ENCODE measurements at regions not wholly inside any gene's neighbourhood (a gene's known extent, or its start where the extent isn't known, plus 50 kb on each side); places are given as distances from the start of the nearest gene placed in this dataset.
"Not testable (repeated sequence)": the region's sequence is repeated elsewhere in the genome, so short reads cannot be mapped to it uniquely, and the experiment has no call there.

DNA sequence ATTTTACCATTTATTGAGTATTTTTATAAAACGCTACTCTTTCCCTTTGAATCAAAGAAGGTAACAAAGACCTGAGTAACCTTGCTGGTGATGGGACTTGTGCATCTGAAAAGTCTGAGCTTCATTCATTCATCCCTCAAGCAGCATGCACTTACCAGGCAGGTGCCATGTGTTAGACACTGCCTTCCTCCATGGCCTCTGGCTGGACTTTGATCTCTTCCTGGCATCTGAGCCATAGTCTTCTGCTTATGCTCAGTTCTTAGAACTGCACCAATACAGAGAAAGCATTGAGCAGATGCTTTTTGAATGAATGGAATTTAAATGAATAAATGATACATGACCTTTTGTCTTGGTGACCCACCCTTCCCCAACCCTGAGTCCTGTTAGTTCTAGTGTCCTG is 251.4 kb upstream of the COPS8 start:
- no peak overlapping the region for H3K27ac Mint-ChIP-seq
- H3K27me3 Mint-ChIP-seq: peaks cover 20 to 21% of the 10 kb centered on the region in 2 donors
- no peaks in the 10 kb centered on the region for H3K9me3 Mint-ChIP-seq
- H3K4me3 Mint-ChIP-seq: no peak overlapping the region
- no peak for DNase-seq (ENCODE audit: low spot score)
- ATAC-seq: no peak
- H3K4me1 Mint-ChIP-seq (ENCODE audit: low read depth in 2 of 2): no peaks in the 10 kb centered on the region
- no peaks in the 10 kb centered on the region for H3K36me3 Mint-ChIP-seq

DNA sequence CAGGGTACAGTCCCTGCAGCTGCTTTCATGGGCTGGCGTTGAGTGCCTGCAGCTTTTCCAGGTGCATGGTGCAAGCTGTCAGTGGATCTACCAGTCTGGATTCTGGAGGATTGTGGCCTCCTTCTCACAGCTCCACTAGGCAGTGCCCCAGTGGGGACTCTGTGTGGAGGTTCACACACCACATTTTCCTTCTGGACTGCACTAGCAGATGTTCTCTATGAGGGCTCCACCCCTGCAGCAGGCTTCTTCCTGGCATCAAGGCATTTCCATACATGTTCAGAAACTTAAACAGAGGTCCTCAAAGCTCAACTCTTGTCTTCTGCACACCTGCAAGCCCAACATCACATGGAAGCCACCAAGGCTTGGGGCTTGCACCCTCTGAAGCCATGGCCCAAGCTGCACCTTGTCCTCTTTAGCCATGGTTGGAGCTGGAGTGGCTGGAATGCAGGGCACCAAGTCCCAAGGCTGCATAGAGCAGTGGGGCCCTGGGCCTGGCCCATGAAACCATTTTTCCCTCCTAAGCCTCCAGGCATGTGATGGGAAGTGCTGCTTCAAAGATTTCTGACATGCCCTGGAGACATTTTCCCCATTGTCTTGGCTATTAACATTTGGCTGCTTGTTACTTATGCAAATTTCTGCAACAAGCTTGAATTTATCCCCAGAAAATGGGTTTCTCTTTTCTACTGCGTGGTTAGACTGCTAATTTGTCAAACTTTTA is 250.2 kb upstream of the COPS8 start:
- Mint-ChIP-seq H3K4me1 (ENCODE audit: low read depth in 2 of 2) (no peaks in the 10 kb centered on the region), H3K27ac (no peak overlapping the region)
- DNase-seq (ENCODE audit: low spot score): no peak

DNA sequence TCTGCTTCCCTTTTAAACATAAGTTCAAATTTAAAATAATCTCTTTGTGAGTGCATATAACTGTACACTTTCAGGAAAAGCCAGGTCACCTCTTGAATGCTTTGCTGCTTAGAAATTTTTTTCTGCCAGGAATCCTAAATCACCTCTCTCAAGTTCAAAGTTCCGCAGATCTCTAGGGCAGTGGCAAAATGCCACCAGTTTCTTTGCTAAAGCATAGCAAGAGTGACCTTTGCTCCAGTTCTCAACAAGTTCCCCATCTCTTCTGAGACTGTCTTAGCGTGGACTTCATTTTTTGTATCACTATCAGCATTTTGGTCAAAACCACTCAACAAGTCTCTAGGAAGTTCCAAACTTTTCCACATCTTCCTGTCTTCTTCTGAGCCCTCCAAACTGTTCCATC is 249.7 kb upstream of the COPS8 start:
- H3K27me3 Mint-ChIP-seq: peaks cover 23 to 27% of the 10 kb centered on the region in 2 donors
- not testable (repeated sequence) for H3K4me1 Mint-ChIP-seq (ENCODE audit: low read depth in 2 of 2); H3K36me3 Mint-ChIP-seq; H3K4me3 Mint-ChIP-seq; H3K27ac Mint-ChIP-seq; DNase-seq (ENCODE audit: low spot score); H3K9me3 Mint-ChIP-seq; ATAC-seq

More for the DNA sequence above, 250.2 kb upstream of the COPS8 start:
- ATAC-seq: no peak
- Mint-ChIP-seq H3K4me3 (no peak overlapping the region), H3K9me3 (no peaks in the 10 kb centered on the region), H3K27me3 (peaks cover 20 to 22% of the 10 kb centered on the region in 2 donors), H3K36me3 (no peaks in the 10 kb centered on the region)

DNA sequence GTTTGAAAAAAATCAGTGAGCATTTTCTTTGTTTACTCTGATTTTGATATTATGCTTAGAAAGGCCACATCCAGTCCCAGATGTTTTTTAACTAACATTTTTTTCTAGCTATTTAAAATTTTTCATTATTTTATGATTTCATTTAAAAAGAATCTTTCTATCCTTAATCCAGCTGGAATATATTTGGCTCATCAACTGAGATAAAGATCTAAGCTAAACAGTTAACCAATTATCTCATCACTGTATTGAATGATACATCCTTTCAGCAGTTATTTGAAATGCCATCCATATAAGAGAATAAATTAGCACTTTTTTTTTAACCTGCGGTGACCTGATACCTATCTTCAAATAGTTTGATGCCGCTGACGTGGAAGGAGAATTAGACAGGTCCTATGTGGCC is 245.5 kb upstream of the COPS8 start:
- H3K27me3 Mint-ChIP-seq: peaks cover 12 to 26% of the 10 kb centered on the region in 2 donors
- no peak overlapping the region for H3K4me3 Mint-ChIP-seq
- no peaks in the 10 kb centered on the region for H3K4me1 Mint-ChIP-seq (ENCODE audit: low read depth in 2 of 2)
- H3K36me3 Mint-ChIP-seq: no peaks in the 10 kb centered on the region
- H3K9me3 Mint-ChIP-seq: no peaks in the 10 kb centered on the region
- DNase-seq (ENCODE audit: low spot score) (no peak), ATAC-seq (no peak)
- H3K27ac Mint-ChIP-seq: no peak overlapping the region

DNA sequence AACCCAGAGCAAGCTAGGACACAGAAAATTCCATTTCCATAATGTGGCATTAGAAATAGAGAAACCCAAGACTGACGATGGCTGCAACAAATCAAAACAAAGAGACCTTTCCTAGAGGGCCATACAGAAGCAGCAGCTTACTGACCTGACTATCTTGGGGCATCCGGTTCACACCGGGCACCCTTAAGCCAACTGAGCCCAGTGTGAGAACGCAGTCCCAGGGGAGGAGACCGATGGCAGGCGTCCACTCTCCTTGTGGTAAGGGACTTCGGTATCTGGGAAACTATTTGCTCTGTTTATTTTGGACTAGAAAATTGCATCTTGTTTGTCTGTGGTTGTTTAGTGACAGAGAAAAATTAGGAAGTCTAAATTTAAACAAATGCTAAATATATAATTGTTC is 244.8 kb upstream of the COPS8 start:
- H3K27me3 Mint-ChIP-seq: peaks cover 13 to 30% of the 10 kb centered on the region in 2 donors
- H3K36me3 Mint-ChIP-seq: no peaks in the 10 kb centered on the region
- H3K9me3 Mint-ChIP-seq: no peaks in the 10 kb centered on the region
- no peak for DNase-seq (ENCODE audit: low spot score)
- no peak overlapping the region for H3K4me3 Mint-ChIP-seq
- ATAC-seq: no peak
- H3K4me1 Mint-ChIP-seq (ENCODE audit: low read depth in 2 of 2): no peaks in the 10 kb centered on the region
- no peak overlapping the region for H3K27ac Mint-ChIP-seq

DNA sequence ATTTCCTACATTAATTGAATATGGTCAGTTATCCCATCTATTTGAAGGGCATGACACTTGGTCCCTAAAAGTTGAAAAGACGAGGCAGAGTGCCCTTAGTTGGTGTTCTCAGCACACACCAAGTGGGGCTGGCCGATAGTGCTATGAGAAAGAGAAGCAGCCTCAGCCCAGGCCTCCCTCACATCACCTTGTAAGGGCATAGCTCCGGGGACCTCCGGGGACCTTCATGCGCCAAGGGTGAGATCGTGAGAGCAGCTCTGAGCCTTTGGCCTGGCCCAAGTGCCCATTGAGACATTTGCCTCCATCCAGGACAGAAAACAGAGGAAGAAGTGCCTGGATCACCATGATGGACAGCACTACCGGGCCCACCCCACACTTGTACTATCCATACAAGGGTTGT is 244.3 kb upstream of the COPS8 start:
- H3K4me3 Mint-ChIP-seq: no peak overlapping the region
- H3K9me3 Mint-ChIP-seq: no peaks in the 10 kb centered on the region
- no peak for ATAC-seq

DNA sequence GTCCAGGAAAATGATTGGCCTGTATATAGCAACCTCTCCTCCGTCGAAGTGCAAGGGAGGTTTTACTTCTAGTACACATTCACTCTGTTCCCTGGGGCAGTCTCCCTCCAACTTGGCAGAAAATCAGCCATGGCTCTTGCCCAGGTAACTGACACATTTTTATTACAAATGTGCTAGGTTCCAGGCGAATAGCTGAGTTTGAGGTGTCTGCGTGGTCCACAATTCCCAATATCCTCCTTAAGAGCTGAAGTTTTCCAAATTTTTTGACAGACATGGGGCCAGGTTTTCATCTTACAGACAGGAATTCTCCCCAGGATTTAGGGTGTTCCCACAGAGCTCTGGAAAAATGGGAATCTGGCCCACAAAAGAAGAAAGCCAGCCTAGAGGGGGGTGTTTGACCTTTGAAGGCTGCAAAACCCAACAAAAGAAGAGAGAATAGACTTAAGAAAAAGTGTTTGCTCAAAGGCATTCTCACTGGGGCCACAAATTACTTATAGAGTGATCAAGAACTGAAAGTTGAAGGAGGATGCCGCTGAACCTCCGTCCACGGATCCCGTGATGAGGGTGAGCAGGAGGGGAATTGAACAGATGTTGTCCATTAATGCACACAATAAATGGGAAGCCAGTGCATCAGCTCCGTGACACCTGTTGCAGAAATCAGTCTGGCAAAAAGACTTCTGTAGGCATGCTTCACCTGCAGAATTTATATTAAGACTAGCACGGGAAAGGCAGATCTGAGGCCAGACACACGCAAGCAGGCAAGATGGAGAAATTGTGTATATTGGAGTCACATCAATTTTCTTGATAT is 242.3 kb upstream of the COPS8 start:
- Mint-ChIP-seq H3K27me3 (peaks cover 7 to 28% of the 10 kb centered on the region in 2 donors), H3K27ac (no peak overlapping the region), H3K9me3 (no peaks in the 10 kb centered on the region), H3K4me3 (no peak overlapping the region), H3K4me1 (ENCODE audit: low read depth in 2 of 2) (no peaks in the 10 kb centered on the region), H3K36me3 (no peaks in the 10 kb centered on the region)
- ATAC-seq (no peak), DNase-seq (ENCODE audit: low spot score) (no peak)

More for the DNA sequence above, 244.3 kb upstream of the COPS8 start:
- Mint-ChIP-seq H3K36me3 (no peaks in the 10 kb centered on the region), H3K27me3 (peaks cover 11 to 33% of the 10 kb centered on the region in 2 donors), H3K27ac (no peak overlapping the region), H3K4me1 (ENCODE audit: low read depth in 2 of 2) (no peaks in the 10 kb centered on the region)
- DNase-seq (ENCODE audit: low spot score): no peak

DNA sequence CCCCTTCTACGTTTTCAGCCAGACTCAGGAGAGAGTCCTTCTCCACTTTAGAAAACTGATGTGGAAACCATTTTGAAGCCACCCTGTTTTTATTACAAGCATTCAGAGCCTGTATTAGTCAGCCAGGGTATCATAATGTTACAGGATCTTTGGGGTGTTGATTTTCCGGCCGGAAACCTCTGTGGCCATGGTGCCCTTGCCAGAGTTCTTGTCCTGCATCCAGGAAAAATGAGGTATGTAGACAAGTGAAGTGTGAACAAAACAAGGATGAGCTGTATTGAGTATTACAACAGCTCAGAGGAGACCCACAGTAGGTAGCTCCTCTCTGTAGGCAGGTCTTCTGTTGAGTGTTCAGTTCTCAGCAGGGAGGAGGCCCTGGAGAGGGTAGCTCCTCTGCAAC is 241.0 kb upstream of the COPS8 start:
- no peaks in the 10 kb centered on the region for H3K36me3 Mint-ChIP-seq
- H3K9me3 Mint-ChIP-seq: no peaks in the 10 kb centered on the region
- no peak overlapping the region for H3K4me3 Mint-ChIP-seq
- no peak overlapping the region for H3K27ac Mint-ChIP-seq
- no peaks in the 10 kb centered on the region for H3K4me1 Mint-ChIP-seq (ENCODE audit: low read depth in 2 of 2)
- ATAC-seq: no peak
- no peak for DNase-seq (ENCODE audit: low spot score)
- H3K27me3 Mint-ChIP-seq: peaks cover 7 to 32% of the 10 kb centered on the region in 2 donors

DNA sequence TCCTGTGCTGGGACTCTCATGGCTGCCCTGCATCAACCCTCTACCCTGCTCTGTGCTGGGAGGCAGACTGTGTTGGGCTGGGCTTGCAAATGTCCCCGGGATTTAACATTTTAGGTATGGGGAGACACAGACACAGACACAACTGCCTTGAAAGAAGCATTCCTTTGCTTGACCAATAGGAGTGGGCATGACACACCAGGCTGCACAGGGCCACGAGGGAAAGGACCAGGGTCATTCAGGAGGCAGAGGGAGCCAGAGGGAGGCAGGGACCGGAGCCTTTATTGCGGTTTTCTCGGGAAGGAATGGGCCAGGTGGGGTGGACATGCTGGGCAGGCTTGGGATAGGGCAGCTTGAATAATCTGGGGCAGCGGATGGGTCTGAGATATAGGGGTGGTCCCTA is 238.7 kb upstream of the COPS8 start:
- no peak overlapping the region for H3K4me3 Mint-ChIP-seq
- H3K36me3 Mint-ChIP-seq: no peaks in the 10 kb centered on the region
- peaks cover 5 to 29% of the 10 kb centered on the region in 2 donors for H3K27me3 Mint-ChIP-seq
- no peaks in the 10 kb centered on the region for H3K4me1 Mint-ChIP-seq (ENCODE audit: low read depth in 2 of 2)
- H3K27ac Mint-ChIP-seq: no peak overlapping the region
- ATAC-seq (no peak), DNase-seq (ENCODE audit: low spot score) (no peak)
- no peaks in the 10 kb centered on the region for H3K9me3 Mint-ChIP-seq

DNA sequence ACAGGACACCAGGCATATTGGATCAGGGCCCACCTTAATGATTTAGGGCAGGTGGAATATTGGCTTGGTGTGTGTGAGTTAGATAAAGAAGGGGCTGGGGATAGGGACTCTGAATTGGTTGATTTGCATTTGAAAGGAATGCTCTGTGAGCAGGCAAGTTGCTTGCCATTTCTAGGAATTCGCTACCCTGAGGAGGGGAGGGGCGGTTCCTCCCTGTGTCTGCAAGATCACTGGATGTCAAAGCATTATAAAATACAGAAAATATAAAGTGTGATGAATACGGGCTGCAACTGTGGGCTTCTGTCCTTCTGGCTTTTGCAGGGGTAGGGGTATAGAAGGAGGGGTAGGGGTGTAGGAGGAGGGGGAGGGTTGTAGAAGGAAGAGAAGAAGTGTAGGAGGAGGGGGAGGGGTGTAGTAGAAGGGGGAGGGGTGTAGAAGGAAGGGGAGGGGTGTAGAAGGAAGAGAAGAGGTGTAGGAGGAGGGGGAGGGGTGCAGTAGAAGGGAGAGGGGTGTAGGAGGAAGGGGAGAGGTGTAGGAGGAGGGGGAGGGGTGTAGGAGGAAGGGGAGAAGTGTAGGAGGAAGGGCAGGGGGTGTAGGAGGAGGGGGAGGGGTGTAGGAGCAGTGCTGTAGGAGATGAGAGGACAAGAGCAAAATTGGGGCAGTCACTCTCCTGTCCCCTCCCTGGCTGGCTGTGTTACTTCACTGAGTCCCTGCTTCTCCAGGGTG is 238.0 kb upstream of the COPS8 start:
- H3K36me3 Mint-ChIP-seq: no peaks in the 10 kb centered on the region
- H3K4me3 Mint-ChIP-seq: no peak overlapping the region
- H3K27ac Mint-ChIP-seq: no peak overlapping the region
- ATAC-seq (no peak), DNase-seq (ENCODE audit: low spot score) (no peak)
- H3K4me1 Mint-ChIP-seq (ENCODE audit: low read depth in 2 of 2): no peaks in the 10 kb centered on the region
- H3K9me3 Mint-ChIP-seq: no peaks in the 10 kb centered on the region
- H3K27me3 Mint-ChIP-seq: peaks cover 8 to 29% of the 10 kb centered on the region in 2 donors

DNA sequence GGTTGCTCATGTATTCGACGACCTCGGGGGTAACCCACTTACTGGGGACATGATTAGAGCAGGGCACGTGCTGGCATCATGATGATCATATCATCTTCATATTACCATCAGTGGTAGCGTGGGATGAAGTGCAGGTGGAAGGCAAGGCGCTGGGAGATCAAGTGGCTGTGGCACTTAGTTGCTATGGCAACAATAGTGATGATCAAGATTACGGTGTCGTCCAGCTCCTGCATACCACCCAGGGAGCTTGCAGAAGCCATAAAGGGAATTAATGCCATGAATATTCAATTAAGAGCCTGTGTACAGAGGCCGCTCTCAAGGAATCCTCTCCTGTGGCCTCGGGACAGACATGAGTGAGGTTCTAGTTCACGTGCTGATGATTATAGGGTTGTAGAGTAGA is 237.2 kb upstream of the COPS8 start:
- no peak for ATAC-seq
- Mint-ChIP-seq H3K4me3 (no peak overlapping the region), H3K36me3 (no peaks in the 10 kb centered on the region), H3K9me3 (no peaks in the 10 kb centered on the region), H3K27ac (no peak overlapping the region), H3K27me3 (peaks cover 8 to 27% of the 10 kb centered on the region in 2 donors), H3K4me1 (ENCODE audit: low read depth in 2 of 2) (no peaks in the 10 kb centered on the region)
- no peak for DNase-seq (ENCODE audit: low spot score)

DNA sequence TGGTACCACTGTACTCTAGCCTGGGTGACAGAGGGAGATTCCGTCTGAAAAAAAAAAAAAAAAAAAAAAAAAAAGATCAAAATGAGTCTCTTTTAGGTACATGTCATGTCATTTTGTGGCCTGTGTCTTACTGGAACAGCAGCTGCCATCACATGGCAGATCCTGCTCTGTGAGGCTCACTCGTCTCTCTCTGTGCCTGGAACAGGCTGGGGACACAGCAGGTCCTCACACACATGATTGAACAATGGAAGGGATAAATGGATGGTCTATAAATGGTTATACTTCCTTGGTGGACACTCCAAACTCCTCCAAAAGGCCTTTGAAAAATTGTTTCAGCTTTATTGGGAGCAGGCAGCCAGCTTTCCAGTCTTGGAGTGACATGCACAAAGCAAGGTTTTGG is 236.2 kb upstream of the COPS8 start:
- Mint-ChIP-seq H3K27me3 (peaks cover 8 to 17% of the 10 kb centered on the region in 2 donors), H3K4me1 (ENCODE audit: low read depth in 2 of 2) (no peaks in the 10 kb centered on the region), H3K27ac (no peak overlapping the region), H3K36me3 (no peaks in the 10 kb centered on the region), H3K4me3 (no peak overlapping the region), H3K9me3 (no peaks in the 10 kb centered on the region)
- DNase-seq (ENCODE audit: low spot score) (no peak), ATAC-seq (no peak)

DNA sequence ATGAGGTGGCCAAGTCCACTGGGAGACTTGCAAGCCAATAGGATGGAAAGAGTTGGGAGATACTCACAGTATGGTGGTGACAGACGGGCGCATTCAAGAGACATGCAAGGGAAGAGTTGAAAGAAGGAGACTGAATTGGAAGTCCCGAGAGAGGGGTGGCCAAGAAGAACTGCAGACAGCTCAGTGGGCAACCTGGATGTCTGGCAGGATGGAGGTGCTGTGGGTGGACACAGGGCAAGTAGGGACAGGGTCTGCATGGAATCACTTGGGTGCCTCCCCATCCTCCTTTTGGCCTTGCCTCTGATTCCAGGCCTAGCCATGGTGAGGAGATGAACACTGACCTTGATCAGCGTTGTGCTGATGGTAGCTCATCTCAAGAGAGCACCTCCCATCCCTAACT is 235.7 kb upstream of the COPS8 start:
- no peaks in the 10 kb centered on the region for H3K9me3 Mint-ChIP-seq
- no peak overlapping the region for H3K4me3 Mint-ChIP-seq
- no peaks in the 10 kb centered on the region for H3K4me1 Mint-ChIP-seq (ENCODE audit: low read depth in 2 of 2)
- no peaks in the 10 kb centered on the region for H3K36me3 Mint-ChIP-seq
- no peak overlapping the region for H3K27ac Mint-ChIP-seq
- peaks cover 8 to 15% of the 10 kb centered on the region in 2 donors for H3K27me3 Mint-ChIP-seq
- peak in 1 of 2 donors; percentile 4 for ATAC-seq
- DNase-seq (ENCODE audit: low spot score): no peak

DNA sequence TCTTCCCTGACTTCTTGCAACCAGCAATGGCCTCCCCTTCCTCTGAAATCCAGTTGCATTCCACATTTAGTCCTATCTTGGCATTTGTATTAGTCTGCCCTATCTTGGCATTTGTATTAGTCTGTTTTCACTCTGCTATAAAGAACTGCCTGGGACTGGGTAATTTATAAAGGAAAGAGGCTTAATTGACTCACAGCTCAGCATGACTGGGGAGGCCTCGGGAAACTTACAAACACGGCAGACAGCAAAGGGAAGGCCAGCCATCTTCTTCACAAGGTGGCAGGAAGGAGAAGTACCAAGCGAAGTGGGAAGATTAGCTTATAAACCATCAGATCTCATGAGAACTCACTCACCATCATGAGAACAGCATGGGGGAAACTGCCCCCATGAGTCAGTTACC is 234.5 kb upstream of the COPS8 start:
- H3K4me3 Mint-ChIP-seq: no peak overlapping the region
- ATAC-seq (no peak), DNase-seq (ENCODE audit: low spot score) (no peak)
- H3K36me3 Mint-ChIP-seq: no peaks in the 10 kb centered on the region
- H3K27ac Mint-ChIP-seq: no peak overlapping the region
- H3K27me3 Mint-ChIP-seq: peaks cover 11 to 16% of the 10 kb centered on the region in 2 donors
- no peaks in the 10 kb centered on the region for H3K4me1 Mint-ChIP-seq (ENCODE audit: low read depth in 2 of 2)
- no peaks in the 10 kb centered on the region for H3K9me3 Mint-ChIP-seq

All from natural killer cell treated with Interleukin-12 subunit alpha and Interleukin-12 subunit beta and Interleukin-15 and Interleukin-18, amount 100 ng/mL, for 72 hours (primary cell).